HUES6 (cell line): ENCODE measurements at regions not wholly inside any gene's neighbourhood (a gene's known extent, or its start where the extent isn't known, plus 50 kb on each side); places are given as distances from the start of the nearest gene placed in this dataset.

Source experiments
- H3K27ac ChIP-seq: 2 replicates; pipeline ENCODE4 v1.7.0; 2013; ENCODE audit warnings: low read depth, mild to moderate bottlenecking, low read length, inconsistent platforms
- H3K27me3 ChIP-seq: 2 replicates; pipeline ENCODE4 v1.6.1; 2013; ENCODE audit warnings: low read length; ENCODE audit not compliant: control insufficient read depth, insufficient read depth
- H3K36me3 ChIP-seq: 2 replicates; pipeline ENCODE4 v1.6.1; 2013; ENCODE audit warnings: low read length; ENCODE audit not compliant: control insufficient read depth, insufficient read depth
- H3K4me1 ChIP-seq: 2 replicates; pipeline ENCODE4 v1.6.1; 2013; ENCODE audit warnings: low read length; ENCODE audit not compliant: control insufficient read depth, insufficient read depth
- H3K4me3 ChIP-seq: 2 replicates; pipeline ENCODE4 v1.5.1; 2013; ENCODE audit warnings: low read depth, low read length
- H3K9ac ChIP-seq: one replicate; pipeline ENCODE4 v1.6.1; 2013; ENCODE audit warnings: mild to moderate bottlenecking, low read length
- H3K9me3 ChIP-seq: 2 replicates; pipeline ENCODE4 v1.6.1; 2013; ENCODE audit warnings: low read depth, low read length; ENCODE audit not compliant: control insufficient read depth, insufficient read depth

DNA sequence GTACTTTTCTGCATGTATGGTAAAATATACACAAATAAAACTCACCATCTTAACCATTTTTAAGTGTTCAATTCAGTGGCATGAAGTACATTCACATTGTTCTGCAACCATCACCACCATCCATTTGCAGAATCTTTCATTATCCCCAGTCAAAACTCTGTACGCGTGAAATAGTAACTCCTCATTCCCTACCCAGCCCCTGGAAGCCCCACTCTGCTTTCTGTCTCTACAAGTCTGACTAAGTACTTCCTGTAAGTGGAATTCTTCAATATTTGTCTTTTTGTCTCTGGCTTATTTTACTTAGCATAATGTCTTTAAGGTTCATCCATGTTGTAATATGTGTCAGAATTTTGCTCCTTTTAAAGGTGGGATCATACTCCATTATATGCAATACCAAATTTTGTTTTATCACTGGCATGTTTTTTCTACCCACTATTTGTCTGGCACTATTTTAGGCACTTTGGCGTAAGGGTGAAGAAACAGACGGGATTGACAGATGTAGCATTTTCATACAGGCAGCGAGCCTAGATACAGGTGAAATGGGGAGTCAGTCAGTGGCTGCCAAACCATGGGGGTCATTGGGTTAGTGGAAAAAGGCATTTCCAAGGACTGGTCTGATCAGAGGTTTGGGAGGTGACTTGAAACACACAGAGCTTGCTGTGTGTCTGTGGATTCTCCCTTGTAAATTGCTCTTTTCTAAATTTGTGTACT, 163.2 kb upstream of the MYCN start:
- H3K27me3 ChIP-seq = no peaks in the 10 kb centered on the region
- no peak overlapping the region for H3K4me3 ChIP-seq
- no peak overlapping the region for H3K9ac ChIP-seq
- H3K27ac ChIP-seq = no peak overlapping the region
- H3K4me1 ChIP-seq = peaks cover 6% of the 10 kb centered on the region; the same call in 1 of the 2 replicates
- H3K9me3 ChIP-seq = no peaks in the 10 kb centered on the region
- no peaks in the 10 kb centered on the region for H3K36me3 ChIP-seq

DNA sequence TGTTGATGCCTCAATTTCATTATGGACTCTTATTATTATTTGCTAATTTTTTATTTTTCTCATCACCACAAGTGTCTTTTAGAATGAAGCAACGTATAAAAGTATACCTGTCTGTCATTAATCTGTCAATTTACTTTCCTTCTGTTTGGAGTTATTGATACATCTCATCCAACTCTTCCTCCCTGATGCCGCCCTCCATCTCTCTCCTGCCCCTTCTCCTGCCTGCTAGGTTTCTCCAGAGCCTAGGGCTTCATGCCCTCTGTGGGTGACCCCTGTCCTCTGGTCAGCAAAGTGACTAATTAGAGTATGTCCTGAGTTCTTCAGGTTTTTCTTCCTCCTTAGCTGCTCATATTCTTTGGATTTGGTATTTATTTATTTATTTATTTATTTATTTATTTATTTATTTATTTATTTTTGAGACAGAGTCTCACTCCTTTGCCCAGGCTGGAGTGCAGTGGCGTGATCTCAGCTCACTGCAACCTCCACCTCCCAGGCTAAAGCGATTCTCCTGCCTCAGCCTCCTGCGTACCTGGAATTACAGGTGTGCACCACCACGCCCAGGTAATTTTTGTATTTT, 162.5 kb upstream of the MYCN start:
- Histone ChIP-seq H3K4me1 (peaks cover 10% of the 10 kb centered on the region; the same call in 1 of the 2 replicates), H3K27ac (no peak overlapping the region), H3K4me3 (no peak overlapping the region), H3K9me3 (no peaks in the 10 kb centered on the region), H3K27me3 (no peaks in the 10 kb centered on the region), H3K36me3 (no peaks in the 10 kb centered on the region), H3K9ac (no peak overlapping the region)

DNA sequence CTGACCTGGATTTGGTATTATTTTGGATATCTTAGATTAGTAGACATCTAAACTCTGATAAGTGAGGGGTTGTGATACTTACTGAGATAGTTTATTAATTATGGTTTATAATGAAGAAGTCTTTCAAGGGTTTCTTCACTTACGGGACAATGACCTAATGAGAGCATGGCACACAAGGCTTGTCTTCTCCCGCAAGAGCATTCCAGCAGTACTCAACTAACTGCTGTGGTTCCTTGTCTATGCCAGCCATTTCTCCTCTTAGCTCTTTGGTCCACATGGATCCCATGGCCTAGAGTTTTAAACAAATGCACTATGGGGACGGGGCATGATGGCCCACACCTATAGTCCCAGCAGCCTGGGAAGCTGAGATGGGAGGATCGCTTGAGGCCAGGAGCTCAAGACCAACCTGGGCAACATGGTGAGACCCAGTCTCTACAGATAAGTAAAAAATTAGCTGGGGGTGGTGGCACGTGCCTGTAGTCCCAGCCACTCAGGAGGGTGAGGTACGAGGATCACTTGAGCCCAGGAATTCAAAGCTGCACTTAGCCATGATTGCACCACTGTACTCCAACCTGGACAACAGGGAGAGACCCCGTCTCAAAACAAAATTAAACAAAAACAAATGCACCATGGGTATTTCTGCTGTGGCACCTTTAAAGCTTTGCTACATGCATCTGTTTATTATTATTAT, 161.7 kb upstream of the MYCN start:
- no peak overlapping the region for H3K27ac ChIP-seq
- H3K4me1 ChIP-seq = peaks cover 10% of the 10 kb centered on the region; the same call in 1 of the 2 replicates
- H3K4me3 ChIP-seq = no peak overlapping the region
- no peaks in the 10 kb centered on the region for H3K9me3 ChIP-seq
- H3K9ac ChIP-seq = no peak overlapping the region
- H3K36me3 ChIP-seq = no peaks in the 10 kb centered on the region
- H3K27me3 ChIP-seq = no peaks in the 10 kb centered on the region

DNA sequence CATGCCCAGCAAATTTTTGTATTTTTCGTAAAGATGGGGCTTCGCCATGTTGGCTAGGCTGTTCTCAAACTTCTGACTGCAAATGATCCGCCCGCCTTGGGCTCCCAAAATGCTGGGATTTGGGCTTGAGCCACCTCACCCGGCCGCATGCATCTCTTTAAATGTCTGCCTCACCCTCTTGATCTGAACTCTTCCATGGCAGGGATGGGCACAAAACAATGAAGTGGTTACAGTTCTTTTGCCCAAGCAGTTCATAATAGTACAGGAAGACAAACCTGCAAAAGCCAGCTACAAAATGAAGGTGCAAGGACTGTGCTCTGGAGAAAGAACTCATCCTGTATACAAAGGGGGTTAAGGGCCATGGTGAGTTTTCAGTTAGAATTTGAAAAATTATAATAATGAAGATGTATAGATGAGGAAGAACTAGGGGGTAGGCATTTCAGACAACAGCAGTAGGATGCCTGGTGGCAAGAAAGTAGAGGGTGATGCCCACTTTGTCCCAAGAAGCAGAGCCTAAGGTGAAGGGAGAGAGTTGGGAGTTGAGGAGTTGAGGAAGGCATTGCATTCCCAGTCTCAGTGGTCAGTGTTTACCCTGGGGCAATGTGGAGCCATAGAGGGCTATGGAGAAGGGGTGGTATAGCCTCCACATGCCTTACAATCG, 160.8 kb upstream of the MYCN start:
- no peaks in the 10 kb centered on the region for H3K36me3 ChIP-seq
- peaks cover 10% of the 10 kb centered on the region; the same call in 1 of the 2 replicates for H3K4me1 ChIP-seq
- H3K4me3 ChIP-seq = no peak overlapping the region
- no peak overlapping the region for H3K9ac ChIP-seq
- no peaks in the 10 kb centered on the region for H3K9me3 ChIP-seq
- no peaks in the 10 kb centered on the region for H3K27me3 ChIP-seq
- H3K27ac ChIP-seq = no peak overlapping the region

DNA sequence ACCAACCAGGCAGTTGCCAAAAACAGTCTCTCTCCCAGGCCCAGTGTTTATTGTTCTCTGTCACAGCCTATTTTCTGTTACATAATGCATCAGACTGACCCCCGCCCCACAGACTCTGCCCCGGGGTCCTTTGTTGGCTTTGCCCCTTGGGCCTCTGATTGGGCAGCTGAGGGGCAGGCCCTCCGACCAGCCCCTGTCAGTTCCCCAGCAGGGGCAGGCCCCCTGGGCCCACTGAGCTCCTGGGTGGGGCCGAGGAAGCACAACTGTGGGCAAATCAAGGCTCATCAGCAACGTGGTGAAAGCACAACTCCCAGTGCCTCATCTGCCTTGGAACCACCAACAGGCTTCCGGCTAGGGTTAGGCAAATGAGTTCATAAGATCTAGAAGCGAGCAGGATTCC, 160.1 kb upstream of the MYCN start:
- H3K4me3 ChIP-seq = no peak overlapping the region
- no peak overlapping the region for H3K9ac ChIP-seq
- H3K36me3 ChIP-seq = no peaks in the 10 kb centered on the region
- H3K27me3 ChIP-seq = no peaks in the 10 kb centered on the region
- H3K27ac ChIP-seq = no peak overlapping the region
- peaks cover 10% of the 10 kb centered on the region; the same call in 1 of the 2 replicates for H3K4me1 ChIP-seq
- no peaks in the 10 kb centered on the region for H3K9me3 ChIP-seq

DNA sequence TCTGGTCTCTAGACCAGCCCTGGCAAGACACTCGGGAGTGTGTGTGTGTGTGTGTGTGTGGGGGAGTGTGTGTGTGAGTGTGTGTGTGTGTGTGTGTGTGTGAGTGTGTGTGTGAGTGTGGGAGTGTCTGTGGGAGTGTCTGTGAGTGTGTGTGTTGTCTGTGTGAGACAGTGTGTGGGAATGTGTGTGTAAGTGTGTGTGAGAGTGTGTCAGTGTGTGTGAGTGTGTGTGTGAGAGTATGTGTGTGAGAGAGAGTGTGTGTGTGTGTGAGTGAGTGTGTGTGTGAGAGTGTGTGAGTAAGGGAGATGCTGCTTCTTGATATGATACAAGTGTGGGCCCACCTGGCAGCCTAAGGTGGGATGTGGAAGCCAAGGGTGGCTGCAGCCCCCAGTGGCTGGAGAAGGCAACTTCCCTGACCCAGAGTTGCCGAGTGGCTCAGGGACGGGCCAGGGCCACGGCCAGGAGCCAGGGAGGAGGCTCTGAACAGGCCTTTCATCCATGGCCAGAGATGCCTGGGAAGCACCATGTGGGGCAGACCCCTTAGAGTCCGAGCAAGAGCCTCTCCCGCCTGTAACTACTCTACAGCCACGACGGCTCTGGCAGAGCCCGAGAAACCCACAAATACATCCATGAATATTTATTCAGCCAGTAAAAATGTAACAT, 159.3 kb upstream of the MYCN start:
- no peaks in the 10 kb centered on the region for H3K36me3 ChIP-seq
- H3K9ac ChIP-seq = no peak overlapping the region
- H3K27me3 ChIP-seq = no peaks in the 10 kb centered on the region
- peaks cover 10% of the 10 kb centered on the region; the same call in 1 of the 2 replicates for H3K4me1 ChIP-seq
- H3K27ac ChIP-seq = no peak overlapping the region
- no peaks in the 10 kb centered on the region for H3K9me3 ChIP-seq
- no peak overlapping the region for H3K4me3 ChIP-seq

DNA sequence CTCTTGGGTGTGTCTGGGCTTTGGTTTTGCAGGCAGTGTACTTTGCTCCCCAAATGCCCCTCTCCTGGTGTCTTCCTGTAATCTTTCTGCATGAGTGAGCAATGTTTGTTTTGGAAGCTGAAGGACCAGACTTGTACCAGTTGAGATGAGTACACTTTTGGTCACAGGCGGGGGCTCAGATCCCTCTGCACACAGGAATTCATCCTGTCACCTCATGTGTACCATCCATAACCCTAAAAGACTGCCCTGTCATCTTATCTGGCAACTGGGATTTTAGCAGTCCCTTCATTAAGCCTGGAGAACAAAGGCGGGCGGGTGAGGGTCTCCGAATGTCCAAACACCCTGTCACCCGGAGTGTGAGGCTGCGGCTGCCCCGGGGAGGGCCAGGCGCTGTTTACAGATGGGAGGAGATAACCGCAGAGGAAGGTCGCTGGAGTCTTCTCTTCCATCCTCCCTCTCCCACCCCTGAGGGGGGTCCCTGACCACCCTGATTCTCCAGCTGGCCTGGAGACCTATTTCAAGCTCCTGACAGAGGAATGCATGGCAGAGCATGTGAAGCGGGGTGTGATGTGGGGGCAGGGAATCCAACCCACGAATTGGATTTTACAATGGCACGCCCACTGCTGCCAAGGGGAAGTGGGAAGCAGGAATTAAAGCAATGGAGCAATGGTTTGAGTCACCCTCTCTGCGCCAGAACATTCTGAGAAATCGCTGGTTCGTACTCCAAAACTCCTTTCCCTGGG, 158.2 kb upstream of the MYCN start:
- Histone ChIP-seq H3K4me1 (peaks cover 10% of the 10 kb centered on the region; the same call in 1 of the 2 replicates), H3K4me3 (no peak overlapping the region), H3K9me3 (no peaks in the 10 kb centered on the region), H3K36me3 (no peaks in the 10 kb centered on the region), H3K9ac (no peak overlapping the region), H3K27me3 (no peaks in the 10 kb centered on the region), H3K27ac (no peak overlapping the region)

DNA sequence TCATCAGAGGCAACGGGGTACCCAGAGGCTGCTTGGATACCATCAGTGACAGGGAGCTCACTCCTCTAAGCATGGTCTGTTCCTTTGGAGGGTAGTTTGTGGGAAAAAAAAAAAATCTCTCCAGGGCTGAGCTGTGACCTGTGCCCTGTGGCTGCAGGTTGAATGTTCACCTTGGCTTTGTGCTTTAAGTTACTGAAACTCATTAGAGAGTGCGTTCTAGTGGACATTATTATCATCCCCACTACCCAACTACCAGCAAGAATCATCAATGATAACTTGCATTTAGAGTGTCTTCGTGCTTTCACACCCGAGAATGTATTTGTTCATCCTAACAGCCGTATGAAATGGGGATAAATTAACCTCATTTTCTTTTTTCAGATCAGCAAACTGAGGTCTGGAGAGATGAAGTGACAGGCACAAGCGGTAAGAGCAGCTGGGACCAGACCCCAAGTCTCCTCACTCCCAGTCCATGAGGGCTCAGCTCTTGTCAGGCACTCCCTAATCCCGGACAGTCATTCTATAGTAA, 157.5 kb upstream of the MYCN start:
- H3K4me3 ChIP-seq = no peak overlapping the region
- H3K4me1 ChIP-seq = peaks cover 10% of the 10 kb centered on the region; the same call in 1 of the 2 replicates
- H3K27me3 ChIP-seq = no peaks in the 10 kb centered on the region
- no peak overlapping the region for H3K27ac ChIP-seq
- no peak overlapping the region for H3K9ac ChIP-seq
- no peaks in the 10 kb centered on the region for H3K36me3 ChIP-seq
- H3K9me3 ChIP-seq = no peaks in the 10 kb centered on the region

DNA sequence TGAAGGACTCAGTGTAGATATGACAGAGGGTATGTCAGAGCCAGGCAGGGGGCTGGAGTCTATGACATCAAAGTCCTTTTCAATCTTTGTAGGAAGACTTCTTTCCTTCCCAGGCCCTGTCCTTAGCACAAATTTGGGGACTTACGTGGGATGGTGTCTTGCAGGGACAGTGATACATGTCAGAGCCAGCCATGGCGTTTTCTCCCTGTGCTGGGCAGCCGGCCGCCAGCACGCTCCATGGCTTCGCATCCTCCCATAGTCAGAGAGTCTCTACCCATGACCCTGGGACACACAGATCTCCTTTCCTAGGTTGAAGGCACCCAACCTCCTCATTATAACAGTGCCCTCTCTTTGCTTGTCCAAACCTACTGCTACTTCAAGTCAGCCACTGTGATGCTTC, 156.9 kb upstream of the MYCN start:
- Histone ChIP-seq H3K27me3 (no peaks in the 10 kb centered on the region), H3K27ac (no peak overlapping the region), H3K9me3 (no peaks in the 10 kb centered on the region), H3K36me3 (no peaks in the 10 kb centered on the region), H3K4me3 (no peak overlapping the region), H3K4me1 (peaks cover 10% of the 10 kb centered on the region; the same call in 1 of the 2 replicates), H3K9ac (no peak overlapping the region)
